GM12878 (cell line): ENCODE measurements at regions not wholly inside any gene's neighbourhood (a gene's known extent, or its start where the extent isn't known, plus 50 kb on each side); places are given as distances from the start of the nearest gene placed in this dataset.

Experiments
- REST ChIP-seq: IDR thresholded peaks from 2 replicates; pipeline ENCODE4 v1.6.1; 2012; ENCODE audit warnings: mild to moderate bottlenecking, low read depth, low read length
- SPI1 ChIP-seq: IDR thresholded peaks from 2 replicates; pipeline ENCODE4 v1.6.1; 2011; ENCODE audit warnings: low read depth, mild to moderate bottlenecking, low read length, moderate library complexity, borderline replicate concordance; ENCODE audit not compliant: insufficient read depth
- ZNF274 ChIP-seq: IDR thresholded peaks from one replicate; pipeline ENCODE4 v1.8.0; 2011; ENCODE audit not compliant: insufficient read length, insufficient read depth
- ZZZ3 ChIP-seq: IDR thresholded peaks from 2 replicates; pipeline ENCODE4 v1.6.1; 2011; ENCODE audit warnings: low read depth; ENCODE audit not compliant: control insufficient read depth, insufficient read length
- TF ChIP-seq, protein P1 (sequence below): IDR thresholded peaks from 2 replicates; pipeline ENCODE4 v1.6.1; 2012; ENCODE audit warnings: low read depth, low read length, improper control_type of control experiment

DNA sequence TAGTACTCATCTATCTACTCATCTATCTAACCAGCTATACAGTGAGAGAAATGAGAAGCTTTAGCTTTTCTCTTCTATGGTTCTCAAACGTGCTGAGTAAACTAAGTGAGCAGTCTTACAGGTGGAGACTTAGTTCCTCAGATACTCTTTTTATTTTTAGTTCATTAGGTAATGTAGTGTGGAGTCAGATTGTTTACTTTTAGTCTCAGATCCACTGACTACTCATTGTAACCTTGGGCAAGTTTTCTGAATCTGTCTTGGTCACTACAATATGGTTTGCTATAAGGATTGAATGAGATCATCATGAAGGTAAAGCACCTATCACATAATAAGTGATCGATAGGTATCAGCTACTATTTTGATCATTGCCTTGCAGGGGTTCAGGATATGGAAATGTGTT is 160.1 kb downstream of the RAB38 start:
- no peak for TF ChIP-seq ZNF274
- TF ChIP-seq, protein P1, sequence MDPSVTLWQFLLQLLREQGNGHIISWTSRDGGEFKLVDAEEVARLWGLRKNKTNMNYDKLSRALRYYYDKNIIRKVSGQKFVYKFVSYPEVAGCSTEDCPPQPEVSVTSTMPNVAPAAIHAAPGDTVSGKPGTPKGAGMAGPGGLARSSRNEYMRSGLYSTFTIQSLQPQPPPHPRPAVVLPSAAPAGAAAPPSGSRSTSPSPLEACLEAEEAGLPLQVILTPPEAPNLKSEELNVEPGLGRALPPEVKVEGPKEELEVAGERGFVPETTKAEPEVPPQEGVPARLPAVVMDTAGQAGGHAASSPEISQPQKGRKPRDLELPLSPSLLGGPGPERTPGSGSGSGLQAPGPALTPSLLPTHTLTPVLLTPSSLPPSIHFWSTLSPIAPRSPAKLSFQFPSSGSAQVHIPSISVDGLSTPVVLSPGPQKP = no peak
- TF ChIP-seq REST = no peak
- no peak for TF ChIP-seq SPI1
- TF ChIP-seq ZZZ3 = no peak
